Mesenchymal stem cell (in vitro differentiated cells and primary cell): ENCODE measurements at regions not wholly inside any gene's neighbourhood (a gene's known extent, or its start where the extent isn't known, plus 50 kb on each side); places are given as distances from the start of the nearest gene placed in this dataset.

Source experiments
- DNase-seq: peaks from one replicate; pipeline ENCODE4 v3.0.0-alpha.2; 2013
- H2AFZ ChIP-seq: one replicate; pipeline ENCODE4 v1.6.1; 2013; ENCODE audit warnings: low read depth, mild to moderate bottlenecking, control low read depth, inconsistent platforms, low read length, moderate library complexity
- H2AK5ac ChIP-seq: 2 replicates; pipeline ENCODE4 v1.6.1; 2013; ENCODE audit warnings: low read length, moderate library complexity, mild to moderate bottlenecking, inconsistent platforms; ENCODE audit not compliant: severe bottlenecking
- H2BK120ac ChIP-seq: one replicate; pipeline ENCODE4 v1.6.1; 2013; ENCODE audit warnings: low read depth, mild to moderate bottlenecking, inconsistent platforms, low read length, moderate library complexity
- H2BK12ac ChIP-seq, 2 experiments: one replicate each; pipeline ENCODE4 v1.6.1; 2013; ENCODE audit warnings: inconsistent platforms in 2 of 2, low read length in 2 of 2, mild to moderate bottlenecking in 2 of 2, moderate library complexity in 2 of 2, control low read depth in 1 of 2
- H2BK15ac ChIP-seq: one replicate; pipeline ENCODE4 v1.6.1; 2013; ENCODE audit warnings: mild to moderate bottlenecking, low read depth, inconsistent platforms; ENCODE audit not compliant: poor library complexity, severe bottlenecking
- H2BK5ac ChIP-seq: 2 replicates; pipeline ENCODE4 v1.6.1; 2013; ENCODE audit warnings: low read depth, mild to moderate bottlenecking, low read length, control low read depth, inconsistent platforms; ENCODE audit not compliant: poor library complexity, severe bottlenecking
- H3K14ac ChIP-seq, 2 experiments: one replicate each; pipeline ENCODE4 v1.6.1; 2013; ENCODE audit warnings: inconsistent platforms in 2 of 2, low read length in 2 of 2, control low read depth in 1 of 2, mild to moderate bottlenecking in 1 of 2, moderate library complexity in 1 of 2
- H3K18ac ChIP-seq, 2 experiments: one replicate each; pipeline ENCODE4 v1.6.1; 2013; ENCODE audit warnings: inconsistent platforms in 2 of 2, low read length in 2 of 2, control low read depth in 1 of 2, low read depth in 1 of 2, mild to moderate bottlenecking in 1 of 2
- H3K23ac ChIP-seq, 2 experiments: one replicate each; pipeline ENCODE4 v1.6.1; 2013; ENCODE audit warnings: inconsistent platforms in 2 of 2, low read length in 2 of 2, mild to moderate bottlenecking in 2 of 2, moderate library complexity in 2 of 2, control low read depth in 1 of 2
- H3K27ac ChIP-seq: 2 replicates; pipeline ENCODE4 v1.5.1; 2013; ENCODE audit warnings: mild to moderate bottlenecking, moderate library complexity, low read length, control low read depth, inconsistent platforms; ENCODE audit not compliant: poor library complexity, severe bottlenecking
- H3K27me3 ChIP-seq, 2 experiments: 2 replicates each; pipeline versions ENCODE4 v1.6.1 to v1.7.0; 2013; ENCODE audit warnings: low read length in 2 of 2, mild to moderate bottlenecking in 2 of 2, moderate library complexity in 2 of 2, control low read depth in 1 of 2, inconsistent platforms in 1 of 2; ENCODE audit not compliant: control insufficient read depth in 1 of 2, insufficient read depth in 1 of 2
- H3K36me3 ChIP-seq, 2 experiments: 2 replicates each; pipeline versions ENCODE4 v1.6.1 to v1.7.0; 2013; ENCODE audit warnings: low read length in 2 of 2, control low read depth in 1 of 2, inconsistent platforms in 1 of 2, low read depth in 1 of 2, mild to moderate bottlenecking in 1 of 2; ENCODE audit not compliant: insufficient read depth in 2 of 2, control insufficient read depth in 1 of 2
- H3K4ac ChIP-seq, 2 experiments: one replicate each; pipeline ENCODE4 v1.6.1; 2013; ENCODE audit warnings: inconsistent platforms in 2 of 2, low read length in 2 of 2, mild to moderate bottlenecking in 2 of 2, moderate library complexity in 2 of 2, control low read depth in 1 of 2, low read depth in 1 of 2
- H3K4me1 ChIP-seq: 2 replicates; pipeline ENCODE4 v1.6.1; 2013; ENCODE audit warnings: low read depth, low read length, control low read depth; ENCODE audit not compliant: control insufficient read depth, insufficient read depth
- H3K4me2 ChIP-seq: 2 replicates; pipeline ENCODE4 v1.6.1; 2013; ENCODE audit warnings: low read length, mild to moderate bottlenecking, inconsistent platforms; ENCODE audit not compliant: poor library complexity, severe bottlenecking
- H3K4me3 ChIP-seq, 2 experiments: 2 replicates each; pipeline versions ENCODE4 v1.5.1 to v1.7.0; 2013; ENCODE audit warnings: low read length in 2 of 2, mild to moderate bottlenecking in 2 of 2, control low read depth in 1 of 2, low read depth in 1 of 2; ENCODE audit not compliant: insufficient read depth in 1 of 2
- H3K79me1 ChIP-seq: replicated peaks from 2 replicates; pipeline ENCODE4 v1.6.1; 2013; ENCODE audit warnings: mild to moderate bottlenecking, control low read depth, low read length, inconsistent platforms; ENCODE audit not compliant: poor library complexity, severe bottlenecking
- H3K9ac ChIP-seq: 2 replicates; pipeline ENCODE4 v1.7.0; 2013; ENCODE audit warnings: mild to moderate bottlenecking, low read length, moderate library complexity
- H3K9me3 ChIP-seq: 2 replicates; pipeline ENCODE4 v1.7.0; 2013; ENCODE audit warnings: mild to moderate bottlenecking, low read length; ENCODE audit not compliant: control insufficient read depth
- H4K8ac ChIP-seq: one replicate; pipeline ENCODE4 v1.6.1; 2013; ENCODE audit warnings: inconsistent platforms, mild to moderate bottlenecking, low read length, moderate library complexity
- H4K91ac ChIP-seq: one replicate; pipeline ENCODE4 v1.6.1; 2013; ENCODE audit warnings: mild to moderate bottlenecking, low read length, inconsistent platforms
- WGBS: methylation state at CpG from one replicate; pipeline ENCODE4 v1.1.7; 2013; ENCODE audit warnings: mixed read lengths; 5-methylcytosine and 5-hydroxymethylcytosine counted together

DNA sequence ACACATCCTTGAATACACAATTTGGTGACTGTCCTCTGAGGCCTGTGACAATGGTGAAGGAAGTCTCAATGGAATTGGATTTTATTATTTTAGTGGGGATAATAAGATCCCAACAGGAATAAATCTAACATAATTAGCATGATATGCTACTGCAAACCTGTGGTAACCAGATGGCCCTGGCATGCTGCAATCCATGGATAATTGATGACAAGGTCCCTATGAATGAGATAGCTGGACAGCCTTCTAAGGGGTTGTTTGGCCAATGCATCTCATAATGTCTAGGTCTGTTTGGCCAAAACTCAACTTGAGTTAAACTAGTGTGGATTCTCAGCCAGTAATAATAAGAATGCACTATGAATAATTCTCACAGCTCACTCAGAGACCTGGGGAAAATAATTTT lies 145.3 kb upstream of the GALNTL6 start:
- DNase-seq: no peak
- H3K9ac ChIP-seq: no peak overlapping the region
- H3K18ac ChIP-seq: no peak overlapping the region
- H3K27ac ChIP-seq: no peak overlapping the region
- H3K9me3 ChIP-seq: peaks cover 1% of the 10 kb centered on the region
- H2AK5ac ChIP-seq: no peak overlapping the region
- no peaks in the 10 kb centered on the region for H3K79me1 ChIP-seq
- no peak overlapping the region for H3K4ac ChIP-seq
- H3K23ac ChIP-seq: no peak overlapping the region
- no peaks in the 10 kb centered on the region for H3K36me3 ChIP-seq
- H4K91ac ChIP-seq: no peak overlapping the region
- H4K8ac ChIP-seq: no peak overlapping the region
- no peak overlapping the region for H2BK5ac ChIP-seq
- no peak overlapping the region for H2BK12ac ChIP-seq
- H3K14ac ChIP-seq: no peak overlapping the region
- H2BK15ac ChIP-seq: no peak overlapping the region
- no peak overlapping the region for H2BK120ac ChIP-seq
- no peaks in the 10 kb centered on the region for H3K4me1 ChIP-seq
- H2AFZ ChIP-seq: no peak overlapping the region
- no peak overlapping the region for H3K4me3 ChIP-seq
- no peak overlapping the region for H3K4me2 ChIP-seq
- no peaks in the 10 kb centered on the region for H3K27me3 ChIP-seq

DNA sequence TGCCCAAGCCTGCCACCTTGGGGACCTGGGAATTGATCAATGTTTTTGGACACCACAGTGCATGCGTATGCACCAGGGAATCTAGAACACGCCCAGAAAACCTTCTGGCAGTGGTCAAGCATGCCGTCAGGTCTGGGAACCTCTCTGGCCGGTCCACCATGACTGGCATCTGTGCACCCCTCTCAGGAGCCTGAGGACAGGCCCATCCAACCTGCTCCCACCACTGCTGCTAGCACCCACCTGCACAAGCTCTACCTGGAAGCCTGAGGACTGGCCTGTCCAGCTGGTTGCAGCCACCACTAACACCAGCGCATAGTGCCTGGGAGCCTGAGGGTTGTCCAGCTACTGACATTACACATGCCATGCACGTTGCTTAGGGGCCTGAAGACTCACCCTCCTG lies 162.1 kb upstream of the GALNTL6 start:
- Histone ChIP-seq H3K9ac (no peak overlapping the region), H2AFZ (no peak overlapping the region), H3K27me3 (no peaks in the 10 kb centered on the region), H2BK12ac (no peak overlapping the region), H3K4me2 (no peak overlapping the region), H3K4ac (no peak overlapping the region), H3K79me1 (no peaks in the 10 kb centered on the region), H2BK120ac (no peak overlapping the region), H3K14ac (no peak overlapping the region), H3K27ac (no peak overlapping the region), H3K4me1 (no peaks in the 10 kb centered on the region), H3K18ac (no peak overlapping the region), H4K91ac (no peak overlapping the region), H2BK15ac (no peak overlapping the region), H2BK5ac (no peak overlapping the region), H2AK5ac (no peak overlapping the region), H3K36me3 (no peaks in the 10 kb centered on the region), H3K9me3 (peaks cover 16% of the 10 kb centered on the region), H3K23ac (no peak overlapping the region), H3K4me3 (no peak overlapping the region), H4K8ac (no peak overlapping the region)
- no peak for DNase-seq
- 87% methylated on average over 6 of the region's 6 CpGs for WGBS

DNA sequence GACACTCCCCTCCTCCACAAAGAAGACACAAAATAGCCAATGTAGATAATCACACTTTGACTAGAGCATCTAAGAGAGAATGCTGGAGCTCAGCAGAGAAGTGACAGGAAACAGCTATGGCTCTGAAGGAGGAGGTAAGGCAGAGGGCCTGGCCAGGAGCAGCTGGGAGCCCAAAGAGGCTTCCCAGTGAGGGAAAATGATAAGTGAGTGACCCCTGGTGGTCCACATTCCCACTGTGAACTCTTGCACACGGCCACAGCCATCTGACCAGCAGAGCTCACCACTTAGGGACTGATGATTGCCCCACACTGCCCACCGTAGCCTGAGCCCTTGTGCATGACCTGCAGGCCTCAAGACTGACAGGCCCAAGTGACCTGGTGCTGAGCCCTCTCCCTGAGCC lies 162.7 kb upstream of the GALNTL6 start:
- Histone ChIP-seq H2AFZ (no peak overlapping the region), H3K4me3 (no peak overlapping the region), H3K9ac (no peak overlapping the region), H3K18ac (no peak overlapping the region), H2BK120ac (no peak overlapping the region), H3K27me3 (no peaks in the 10 kb centered on the region), H2BK12ac (no peak overlapping the region), H3K4me2 (no peak overlapping the region), H3K4ac (no peak overlapping the region), H3K27ac (no peak overlapping the region), H3K23ac (no peak overlapping the region), H2AK5ac (no peak overlapping the region), H3K14ac (no peak overlapping the region), H2BK5ac (no peak overlapping the region), H3K9me3 (peaks cover 16% of the 10 kb centered on the region), H4K91ac (no peak overlapping the region), H3K4me1 (no peaks in the 10 kb centered on the region), H3K79me1 (no peaks in the 10 kb centered on the region), H4K8ac (no peak overlapping the region), H2BK15ac (no peak overlapping the region), H3K36me3 (no peaks in the 10 kb centered on the region)
- DNase-seq: no peak
- 46% methylated on average over 2 of the region's 2 CpGs for WGBS

DNA sequence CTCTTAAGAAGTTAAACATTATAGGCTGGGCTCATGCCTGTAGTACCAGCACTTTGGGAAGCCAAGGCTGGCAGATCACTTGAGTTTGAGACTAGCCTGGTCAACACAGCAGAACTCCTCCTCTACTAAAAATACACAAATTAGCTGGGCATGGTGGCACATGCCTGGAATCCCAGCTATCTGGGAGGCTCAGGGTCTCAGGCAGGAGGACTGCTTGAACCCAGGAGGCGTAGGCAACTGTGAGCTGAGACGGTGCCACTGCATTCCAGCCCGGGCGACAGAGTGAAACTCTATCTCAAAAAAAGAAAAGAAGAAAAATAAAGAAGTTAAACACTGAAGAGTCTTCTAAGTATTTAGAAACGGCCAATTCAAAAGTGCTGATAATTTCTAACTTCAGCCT lies 164.3 kb upstream of the GALNTL6 start:
- Histone ChIP-seq H3K4me1 (no peaks in the 10 kb centered on the region), H2BK120ac (no peak overlapping the region), H2BK15ac (no peak overlapping the region), H3K14ac (no peak overlapping the region), H3K23ac (no peak overlapping the region), H3K18ac (no peak overlapping the region), H4K91ac (no peak overlapping the region), H4K8ac (no peak overlapping the region), H3K9me3 (peaks cover 16% of the 10 kb centered on the region), H2AK5ac (no peak overlapping the region), H3K9ac (no peak overlapping the region), H2BK5ac (no peak overlapping the region), H3K4ac (no peak overlapping the region), H3K27me3 (no peaks in the 10 kb centered on the region), H3K4me2 (no peak overlapping the region), H3K27ac (no peak overlapping the region), H3K36me3 (no peaks in the 10 kb centered on the region), H3K4me3 (no peak overlapping the region), H3K79me1 (no peaks in the 10 kb centered on the region), H2BK12ac (no peak overlapping the region), H2AFZ (no peak overlapping the region)
- DNase-seq: no peak
- 82% methylated on average over 2 of the region's 5 CpGs for WGBS
